ENCODE measurements at regions not wholly inside any gene's neighbourhood (a gene's known extent, or its start where the extent isn't known, plus 50 kb on each side); places are given as distances from the start of the nearest gene placed in this dataset.

GRCh38 chr9:95585824-95586223 lies 69.1 kb upstream of the PTCH1 start (continued):
- no peak for TF ChIP-seq CTCF (conservative IDR thresholded peaks at IDR 0.05; ENCODE audit: low read depth in 2 of 2)
- TF ChIP-seq, protein P1, sequence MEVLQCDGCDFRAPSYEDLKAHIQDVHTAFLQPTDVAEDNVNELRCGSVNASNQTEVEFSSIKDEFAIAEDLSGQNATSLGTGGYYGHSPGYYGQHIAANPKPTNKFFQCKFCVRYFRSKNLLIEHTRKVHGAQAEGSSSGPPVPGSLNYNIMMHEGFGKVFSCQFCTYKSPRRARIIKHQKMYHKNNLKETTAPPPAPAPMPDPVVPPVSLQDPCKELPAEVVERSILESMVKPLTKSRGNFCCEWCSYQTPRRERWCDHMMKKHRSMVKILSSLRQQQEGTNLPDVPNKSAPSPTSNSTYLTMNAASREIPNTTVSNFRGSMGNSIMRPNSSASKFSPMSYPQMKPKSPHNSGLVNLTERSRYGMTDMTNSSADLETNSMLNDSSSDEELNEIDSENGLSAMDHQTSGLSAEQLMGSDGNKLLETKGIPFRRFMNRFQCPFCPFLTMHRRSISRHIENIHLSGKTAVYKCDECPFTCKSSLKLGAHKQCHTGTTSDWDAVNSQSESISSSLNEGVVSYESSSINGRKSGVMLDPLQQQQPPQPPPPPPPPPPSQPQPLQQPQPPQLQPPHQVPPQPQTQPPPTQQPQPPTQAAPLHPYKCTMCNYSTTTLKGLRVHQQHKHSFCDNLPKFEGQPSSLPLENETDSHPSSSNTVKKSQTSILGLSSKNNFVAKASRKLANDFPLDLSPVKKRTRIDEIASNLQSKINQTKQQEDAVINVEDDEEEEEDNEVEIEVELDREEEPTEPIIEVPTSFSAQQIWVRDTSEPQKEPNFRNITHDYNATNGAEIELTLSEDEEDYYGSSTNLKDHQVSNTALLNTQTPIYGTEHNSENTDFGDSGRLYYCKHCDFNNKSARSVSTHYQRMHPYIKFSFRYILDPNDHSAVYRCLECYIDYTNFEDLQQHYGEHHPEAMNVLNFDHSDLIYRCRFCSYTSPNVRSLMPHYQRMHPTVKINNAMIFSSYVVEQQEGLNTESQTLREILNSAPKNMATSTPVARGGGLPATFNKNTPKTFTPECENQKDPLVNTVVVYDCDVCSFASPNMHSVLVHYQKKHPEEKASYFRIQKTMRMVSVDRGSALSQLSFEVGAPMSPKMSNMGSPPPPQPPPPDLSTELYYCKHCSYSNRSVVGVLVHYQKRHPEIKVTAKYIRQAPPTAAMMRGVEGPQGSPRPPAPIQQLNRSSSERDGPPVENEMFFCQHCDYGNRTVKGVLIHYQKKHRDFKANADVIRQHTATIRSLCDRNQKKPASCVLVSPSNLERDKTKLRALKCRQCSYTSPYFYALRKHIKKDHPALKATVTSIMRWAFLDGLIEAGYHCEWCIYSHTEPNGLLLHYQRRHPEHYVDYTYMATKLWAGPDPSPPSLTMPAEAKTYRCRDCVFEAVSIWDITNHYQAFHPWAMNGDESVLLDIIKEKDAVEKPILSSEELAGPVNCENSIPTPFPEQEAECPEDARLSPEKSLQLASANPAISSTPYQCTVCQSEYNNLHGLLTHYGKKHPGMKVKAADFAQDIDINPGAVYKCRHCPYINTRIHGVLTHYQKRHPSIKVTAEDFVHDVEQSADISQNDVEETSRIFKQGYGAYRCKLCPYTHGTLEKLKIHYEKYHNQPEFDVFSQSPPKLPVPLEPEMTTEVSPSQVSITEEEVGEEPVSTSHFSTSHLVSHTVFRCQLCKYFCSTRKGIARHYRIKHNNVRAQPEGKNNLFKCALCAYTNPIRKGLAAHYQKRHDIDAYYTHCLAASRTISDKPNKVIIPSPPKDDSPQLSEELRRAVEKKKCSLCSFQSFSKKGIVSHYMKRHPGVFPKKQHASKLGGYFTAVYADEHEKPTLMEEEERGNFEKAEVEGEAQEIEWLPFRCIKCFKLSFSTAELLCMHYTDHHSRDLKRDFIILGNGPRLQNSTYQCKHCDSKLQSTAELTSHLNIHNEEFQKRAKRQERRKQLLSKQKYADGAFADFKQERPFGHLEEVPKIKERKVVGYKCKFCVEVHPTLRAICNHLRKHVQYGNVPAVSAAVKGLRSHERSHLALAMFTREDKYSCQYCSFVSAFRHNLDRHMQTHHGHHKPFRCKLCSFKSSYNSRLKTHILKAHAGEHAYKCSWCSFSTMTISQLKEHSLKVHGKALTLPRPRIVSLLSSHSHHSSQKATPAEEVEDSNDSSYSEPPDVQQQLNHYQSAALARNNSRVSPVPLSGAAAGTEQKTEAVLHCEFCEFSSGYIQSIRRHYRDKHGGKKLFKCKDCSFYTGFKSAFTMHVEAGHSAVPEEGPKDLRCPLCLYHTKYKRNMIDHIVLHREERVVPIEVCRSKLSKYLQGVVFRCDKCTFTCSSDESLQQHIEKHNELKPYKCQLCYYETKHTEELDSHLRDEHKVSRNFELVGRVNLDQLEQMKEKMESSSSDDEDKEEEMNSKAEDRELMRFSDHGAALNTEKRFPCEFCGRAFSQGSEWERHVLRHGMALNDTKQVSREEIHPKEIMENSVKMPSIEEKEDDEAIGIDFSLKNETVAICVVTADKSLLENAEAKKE (CRISPR knock-in tag; IDR thresholded peaks at IDR 0.05): no peak

- Histone ChIP-seq H3K4me1 (ENCODE audit: insufficient read depth) (peaks cover 29% of the 10 kb centered on the region), H2AFZ (no peak overlapping the region), H3K79me2 (replicated peaks; ENCODE audit: insufficient read depth) (no peaks in the 10 kb centered on the region), H3K36me3 (ENCODE audit: insufficient read depth) (no peaks in the 10 kb centered on the region), H3K4me3 (no peak overlapping the region), H3F3A (replicated peaks; ENCODE audit: low read depth) (no peaks in the 10 kb centered on the region), H3K27ac (ENCODE audit: low read depth) (no peak overlapping the region), H4K20me1 (replicated peaks; ENCODE audit: insufficient read depth) (no peaks in the 10 kb centered on the region), H3K27me3 (ENCODE audit: insufficient read depth) (no peaks in the 10 kb centered on the region), H3K4me2 (peak overlapping the region; percentile 32; the same call in 1 of the 2 replicates), H3K9me2 (ENCODE audit: insufficient read depth) (no peaks in the 10 kb centered on the region)
- Mint-ChIP-seq H3K27ac (no peak overlapping the region), H3K4me3 (no peak overlapping the region), H3K36me3 (ENCODE audit: low read depth) (no peaks in the 10 kb centered on the region), H3K4me1 (peaks cover 32% of the 10 kb centered on the region), H3K9me3 (no peaks in the 10 kb centered on the region; the same call in 2 of the 3 replicates), H3K27me3 (ENCODE audit: insufficient read depth, low read depth, poor library complexity) (peaks cover 21% of the 10 kb centered on the region)
- no peak for DNase-seq (ENCODE audit: low spot score)
- ATAC-seq: peak; percentile 20; the same call in 2 of the 3 replicates
- no peak for TF ChIP-seq ETS1 (IDR thresholded peaks at IDR 0.05)
These were observed 67.4 kb upstream of the PTCH1 start for GRCh38 chr9:95584176-95584575.

Data from GM23338 (cell line).